Mucosa of descending colon (tissue), 3 donors: ENCODE measurements at regions not wholly inside any gene's neighbourhood (a gene's known extent, or its start where the extent isn't known, plus 50 kb on each side); places are given as distances from the start of the nearest gene placed in this dataset.

Experiments
- ATAC-seq: fragments of 200-7000 bp; cut with Tn5 transposase; one replicate; pipeline ENCODE4 v1.9.1; 2020; ENCODE audit warnings: mild to moderate bottlenecking, moderate library complexity
- DNase-seq, 3 donors: peaks; one replicate each; pipeline ENCODE4 v3.0.0-alpha.2; 2020
- H3K36me3 ChIP-seq: fragments of 200-600 bp; one replicate; pipeline ENCODE4 v1.8.0; 2021; ENCODE audit warnings: low read depth, mild to moderate bottlenecking
- H3K4me1 ChIP-seq: fragments of 200-600 bp; one replicate; pipeline ENCODE4 v1.8.0; 2021; ENCODE audit warnings: low read depth, mild to moderate bottlenecking
- H3K4me3 ChIP-seq: fragments of 200-600 bp; one replicate; pipeline ENCODE4 v1.8.0; 2021; ENCODE audit warnings: mild to moderate bottlenecking
- H3K9me3 ChIP-seq: fragments of 200-600 bp; one replicate; pipeline ENCODE4 v1.8.0; 2021; ENCODE audit warnings: mild to moderate bottlenecking
- intact Hi-C, 2 donors: fragments of 100-400 bp; cut with DNase I in 1 of 2; cut with micrococcal nuclease in 1 of 2; formaldehyde crosslinking; loops; one replicate each; pipeline versions ENCODE4 v1.11.0 to v1.11.1; 2022; cut with DNase I, micrococcal nuclease
- TF ChIP-seq, protein P1 (sequence below): fragments of 200-600 bp; IDR thresholded peaks from one replicate; pipeline ENCODE4 v1.8.0; 2022; ENCODE audit warnings: antibody characterized with exemption, mild to moderate bottlenecking
- donor health status: DM: no; HTN: no; CAD: no; lungs with moderate emphysema.
- donor health status: DM: no; HTN: no; CAD: no.
- donor health status: DM: no; HTN: yes; CAD: no.

DNA sequence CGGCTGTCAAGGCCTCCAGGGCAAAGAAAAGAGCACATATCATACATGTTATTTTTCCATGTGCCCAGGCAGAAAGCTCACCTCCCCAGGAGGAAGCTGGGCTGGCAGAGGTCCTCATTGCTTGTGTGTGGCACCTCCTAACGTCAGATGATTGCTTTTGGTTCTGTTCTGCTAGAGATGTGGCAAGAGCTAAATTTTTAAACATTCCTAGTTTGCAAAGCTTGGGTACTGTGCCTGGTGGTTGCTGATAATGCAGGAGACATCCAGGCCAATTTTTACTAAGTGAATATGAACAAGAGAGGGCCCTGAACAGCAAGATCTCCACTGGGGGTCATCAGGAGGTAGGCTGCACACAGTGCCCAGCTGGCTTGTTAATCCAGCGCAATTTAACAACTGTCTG, 93.9 kb downstream of the TBX19 start:
- DNase-seq = no peak
- intact Hi-C loops = no loop called here
- Histone ChIP-seq H3K36me3 (no peaks in the 10 kb centered on the region), H3K4me1 (no peaks in the 10 kb centered on the region), H3K9me3 (no peaks in the 10 kb centered on the region), H3K4me3 (no peak overlapping the region)
- no peak for ATAC-seq
- TF ChIP-seq, protein P1, sequence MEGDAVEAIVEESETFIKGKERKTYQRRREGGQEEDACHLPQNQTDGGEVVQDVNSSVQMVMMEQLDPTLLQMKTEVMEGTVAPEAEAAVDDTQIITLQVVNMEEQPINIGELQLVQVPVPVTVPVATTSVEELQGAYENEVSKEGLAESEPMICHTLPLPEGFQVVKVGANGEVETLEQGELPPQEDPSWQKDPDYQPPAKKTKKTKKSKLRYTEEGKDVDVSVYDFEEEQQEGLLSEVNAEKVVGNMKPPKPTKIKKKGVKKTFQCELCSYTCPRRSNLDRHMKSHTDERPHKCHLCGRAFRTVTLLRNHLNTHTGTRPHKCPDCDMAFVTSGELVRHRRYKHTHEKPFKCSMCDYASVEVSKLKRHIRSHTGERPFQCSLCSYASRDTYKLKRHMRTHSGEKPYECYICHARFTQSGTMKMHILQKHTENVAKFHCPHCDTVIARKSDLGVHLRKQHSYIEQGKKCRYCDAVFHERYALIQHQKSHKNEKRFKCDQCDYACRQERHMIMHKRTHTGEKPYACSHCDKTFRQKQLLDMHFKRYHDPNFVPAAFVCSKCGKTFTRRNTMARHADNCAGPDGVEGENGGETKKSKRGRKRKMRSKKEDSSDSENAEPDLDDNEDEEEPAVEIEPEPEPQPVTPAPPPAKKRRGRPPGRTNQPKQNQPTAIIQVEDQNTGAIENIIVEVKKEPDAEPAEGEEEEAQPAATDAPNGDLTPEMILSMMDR = no peak

DNA sequence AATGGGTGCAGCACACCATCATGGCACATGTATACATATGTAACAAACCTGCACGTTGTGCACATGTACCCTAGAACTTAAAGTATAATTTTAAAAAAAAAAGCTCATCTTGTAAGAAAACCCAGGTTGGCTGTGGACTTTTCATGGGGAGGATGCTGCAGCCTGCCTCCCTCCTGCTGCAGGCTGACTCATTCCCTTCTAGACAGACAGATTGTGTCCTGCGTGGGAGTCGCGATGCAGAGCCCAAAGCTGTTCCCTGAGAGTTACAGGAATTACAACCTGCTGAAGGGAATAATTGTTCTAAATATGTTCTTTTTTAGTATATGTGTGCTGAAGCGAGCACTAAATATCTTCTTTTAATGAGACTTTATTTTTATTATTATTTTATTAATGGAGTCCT, 93.2 kb downstream of the TBX19 start:
- no peaks in the 10 kb centered on the region for H3K4me1 ChIP-seq
- no peaks in the 10 kb centered on the region for H3K9me3 ChIP-seq
- no peak for ATAC-seq
- intact Hi-C loops = no loop called here
- H3K36me3 ChIP-seq = no peaks in the 10 kb centered on the region
- TF ChIP-seq, protein P1 = no peak
- no peak overlapping the region for H3K4me3 ChIP-seq
- DNase-seq = no peak

- TF ChIP-seq, protein P1 = no peak
- Histone ChIP-seq H3K4me3 (no peak overlapping the region), H3K4me1 (no peaks in the 10 kb centered on the region), H3K36me3 (no peaks in the 10 kb centered on the region), H3K9me3 (no peaks in the 10 kb centered on the region)
- DNase-seq (no peak), ATAC-seq (no peak)
- intact Hi-C loops = no loop called here
These were observed 92.2 kb downstream of the TBX19 start for GRCh38 chr1:168372861-168373371.

DNA sequence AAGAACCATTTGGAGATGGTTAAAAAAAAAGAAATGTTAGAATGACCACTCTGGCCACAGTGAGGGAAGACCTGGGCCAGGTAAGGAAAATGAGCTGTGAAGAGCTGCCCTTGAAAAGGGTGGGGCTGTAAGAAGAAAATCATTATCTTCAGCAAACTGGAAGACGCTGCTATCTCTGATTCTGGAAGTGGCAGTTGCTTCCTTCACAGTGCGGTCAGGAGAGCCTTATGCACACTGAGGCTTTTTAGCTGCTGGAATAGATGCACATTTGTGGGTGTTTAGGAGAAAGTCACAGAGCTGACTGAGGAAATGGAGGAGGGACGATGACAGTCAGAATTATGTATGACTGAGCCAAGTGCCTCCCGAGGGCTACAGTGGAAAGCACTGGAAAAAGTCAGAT, 91.6 kb downstream of the TBX19 start:
- DNase-seq (no peak), ATAC-seq (no peak)
- TF ChIP-seq, protein P1 = no peak
- no peaks in the 10 kb centered on the region for H3K36me3 ChIP-seq
- no peak overlapping the region for H3K4me3 ChIP-seq
- intact Hi-C loops = no loop called here
- H3K4me1 ChIP-seq = no peaks in the 10 kb centered on the region
- no peaks in the 10 kb centered on the region for H3K9me3 ChIP-seq

DNA sequence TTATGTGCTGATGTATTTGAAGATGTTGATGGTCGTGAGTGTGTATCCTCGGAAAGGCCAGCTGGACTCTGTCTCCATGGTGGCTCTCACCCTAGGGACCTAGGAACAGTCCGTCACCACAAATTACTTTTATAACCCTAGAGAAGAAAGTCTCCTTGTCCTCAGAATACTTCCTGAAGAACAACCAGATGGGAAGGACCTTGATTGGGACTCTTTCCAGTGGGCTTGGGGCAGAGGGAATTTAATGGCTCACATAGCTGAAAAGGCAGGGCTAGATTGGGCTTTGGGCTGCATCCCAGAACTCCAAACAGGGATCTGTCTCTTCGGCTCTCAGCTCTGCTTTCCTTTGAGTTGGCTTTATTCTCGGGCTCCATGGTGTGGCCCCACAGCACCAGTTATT, 90.8 kb downstream of the TBX19 start:
- TF ChIP-seq, protein P1 = no peak
- Histone ChIP-seq H3K4me1 (no peaks in the 10 kb centered on the region), H3K4me3 (no peak overlapping the region), H3K36me3 (no peaks in the 10 kb centered on the region), H3K9me3 (no peaks in the 10 kb centered on the region)
- no peak for DNase-seq
- no peak for ATAC-seq
- intact Hi-C loops = no loop called here

DNA sequence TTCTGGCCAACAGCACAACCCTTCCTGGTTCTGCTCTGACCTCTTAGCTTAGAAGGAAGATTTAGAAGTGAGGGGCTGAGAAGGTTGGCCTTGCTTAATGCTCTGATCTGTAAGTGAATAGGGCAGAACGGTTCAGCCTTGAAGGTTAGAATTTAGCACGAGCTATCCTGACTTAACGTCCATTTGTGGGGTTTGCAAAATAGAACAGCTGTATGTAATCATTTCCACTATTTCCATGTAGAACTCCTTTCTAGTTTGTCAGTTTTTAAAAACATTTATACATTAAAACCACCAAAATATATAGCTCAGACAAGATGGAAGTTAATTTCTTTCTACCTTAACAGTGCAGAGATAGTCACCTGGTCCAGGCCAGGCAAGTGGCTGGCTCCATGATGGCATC, 89.9 kb downstream of the TBX19 start:
- Histone ChIP-seq H3K9me3 (no peaks in the 10 kb centered on the region), H3K36me3 (no peaks in the 10 kb centered on the region), H3K4me3 (no peak overlapping the region), H3K4me1 (no peaks in the 10 kb centered on the region)
- no peak for DNase-seq
- TF ChIP-seq, protein P1 = no peak
- ATAC-seq = no peak
- intact Hi-C loops = no loop called here
